ENCODE measurements at regions not wholly inside any gene's neighbourhood (a gene's known extent, or its start where the extent isn't known, plus 50 kb on each side); places are given as distances from the start of the nearest gene placed in this dataset.

GRCh38 chr6:27758491-27758890, 153.7 kb downstream of the OR2B2 start:
- BruUV-seq (replicated peaks), result no TSS peak
- TF ChIP-seq MAZ (IDR thresholded peaks at IDR 0.05; ENCODE audit: borderline replicate concordance, low read depth, low read length) (no peak), CEBPB (IDR thresholded peaks at IDR 0.05; ENCODE audit: low read depth, low read length) (no peak), RAD21 (IDR thresholded peaks at IDR 0.05; ENCODE audit: low read length) (no peak), MXI1 (IDR thresholded peaks at IDR 0.05; ENCODE audit: borderline replicate concordance, low read depth, low read length) (no peak), FOS (IDR thresholded peaks at IDR 0.05; ENCODE audit: low read depth, low read length) (no peak), ELK1 (IDR thresholded peaks at IDR 0.05; ENCODE audit: borderline replicate concordance, low read depth, low read length) (no peak), CTCF (conservative IDR thresholded peaks at IDR 0.05; ENCODE audit: low read depth, low read length) (no peak), CHD1 (IDR thresholded peaks at IDR 0.05; ENCODE audit: low read depth, low read length) (no peak), POLR2A (IDR thresholded peaks at IDR 0.05; ENCODE audit: low read depth, low read length) (no peak), USF2 (IDR thresholded peaks at IDR 0.05; ENCODE audit: low read depth, low read length) (no peak), SMC3 (IDR thresholded peaks at IDR 0.05; ENCODE audit: low read depth, low read length) (no peak)
- H3K23ac ChIP-seq (ENCODE audit: low read depth, low read length), result no peak overlapping the region
- no peak for DNase-seq
- no peak overlapping the region for H4K5ac ChIP-seq (ENCODE audit: low read depth, low read length)
- H3K14ac ChIP-seq (replicated peaks; ENCODE audit: low read depth, low read length), result no peak overlapping the region
- no peaks in the 10 kb centered on the region for H4K20me1 ChIP-seq (ENCODE audit: insufficient read depth, low read length)
- H3K4me2 ChIP-seq (ENCODE audit: low read depth, low read length), result no peak overlapping the region
- no peaks in the 10 kb centered on the region for H3K36me3 ChIP-seq (ENCODE audit: control insufficient read depth, insufficient read depth, low read length)
- H2BK5ac ChIP-seq (ENCODE audit: low read depth, low read length, poor library complexity, severe bottlenecking), result no peak overlapping the region
- H3K9me1 ChIP-seq (ENCODE audit: insufficient read depth, low read length), result no peaks in the 10 kb centered on the region
- no peaks in the 10 kb centered on the region for H3K9me3 ChIP-seq (ENCODE audit: control insufficient read depth, insufficient read depth, low read length)
- no peak overlapping the region for H4K91ac ChIP-seq (ENCODE audit: insufficient read depth, low read depth, low read length)
- H3K79me1 ChIP-seq (ENCODE audit: low read depth in 1 of 2, low read length in 2 of 2), result no peaks in the 10 kb centered on the region
- H3K27ac ChIP-seq (ENCODE audit: insufficient read depth, low read length), result no peak overlapping the region
- peaks cover 7% of the 10 kb centered on the region for H3K27me3 ChIP-seq (ENCODE audit: control insufficient read depth, insufficient read depth, low read length)
- ChIA-PET POLR2A (ENCODE audit: unreplicated experiment) (no interaction called here), CTCF (no interaction called here)
- H2BK120ac ChIP-seq (ENCODE audit: low read depth, low read length), result no peak overlapping the region
- H3K4me1 ChIP-seq (ENCODE audit: control insufficient read depth, insufficient read depth, low read length), result no peaks in the 10 kb centered on the region
- H3K4me3 ChIP-seq (ENCODE audit: insufficient read depth, low read depth, low read length), result no peak overlapping the region
- H3K4ac ChIP-seq (ENCODE audit: low read depth, low read length), result no peak overlapping the region
- H2AFZ ChIP-seq (replicated peaks; ENCODE audit: low read length, poor library complexity), result no peak overlapping the region
- no peak overlapping the region for H3K18ac ChIP-seq (ENCODE audit: low read depth, low read length)
- no peak overlapping the region for H2AK5ac ChIP-seq (ENCODE audit: low read depth, low read length)
- no peak overlapping the region for H2BK20ac ChIP-seq (ENCODE audit: low read depth, low read length)
- H2BK15ac ChIP-seq (ENCODE audit: low read depth, low read length), result no peak overlapping the region
- no peak overlapping the region for H3K9ac ChIP-seq (ENCODE audit: low read depth, low read length)
- intact Hi-C loops (cut with micrococcal nuclease), result no loop called here
- WGBS, 2 experiments (ENCODE audit: extremely low coverage in 2 of 2, insufficient read length in 1 of 2), result no CpG with 5 or more reads among the region's 10 CpGs
- no peak overlapping the region for H2AK9ac ChIP-seq (replicated peaks; ENCODE audit: low read depth, low read length, poor library complexity)
- in situ Hi-C loops (cut with MboI; ENCODE audit: low sequenced_read_pairs), result no loop called here
- no peak overlapping the region for H3K56ac ChIP-seq (ENCODE audit: extremely low read depth, insufficient read depth, low read length)
- H4K8ac ChIP-seq (ENCODE audit: low read depth in 2 of 2, low read length in 2 of 2), result no peak overlapping the region
- ATAC-seq (ENCODE audit: low read depth), result no peak
- dilution Hi-C loops (cut with HindIII; ENCODE audit: low sequenced_read_pairs, unreplicated experiment), result no loop called here

Measured in IMR-90 (cell line).